ENCODE measurements at regions not wholly inside any gene's neighbourhood (a gene's known extent, or its start where the extent isn't known, plus 50 kb on each side); places are given as distances from the start of the nearest gene placed in this dataset.

GRCh38 chr12:60185060-60185459 lies 589.2 kb downstream of the SLC16A7 start:
- Histone ChIP-seq H3K27ac (no peak overlapping the region), H3K36me3 (no peaks in the 10 kb centered on the region), H3K9me3 (no peaks in the 10 kb centered on the region), H3K27me3 (no peaks in the 10 kb centered on the region), H3K4me1 (no peaks in the 10 kb centered on the region), H3K4me3 (no peak overlapping the region)
- no peak for DNase-seq (ENCODE audit: low spot score in 2 of 2)
- TF ChIP-seq CTCF (IDR thresholded peaks at IDR 0.05) (no peak), POLR2AphosphoS5 (IDR thresholded peaks at IDR 0.05) (no peak), POLR2A (IDR thresholded peaks at IDR 0.05) (no peak)
- intact Hi-C loops (cut with DNase I; ENCODE audit: low total_unique reads), result no loop called here

- no peak overlapping the region for H3K4me3 ChIP-seq
- TF ChIP-seq POLR2A (IDR thresholded peaks at IDR 0.05) (no peak), CTCF (IDR thresholded peaks at IDR 0.05) (no peak), POLR2AphosphoS5 (IDR thresholded peaks at IDR 0.05) (no peak)
- no peaks in the 10 kb centered on the region for H3K27me3 ChIP-seq
- H3K27ac ChIP-seq, result no peak overlapping the region
- H3K9me3 ChIP-seq, result no peaks in the 10 kb centered on the region
- H3K4me1 ChIP-seq, result no peaks in the 10 kb centered on the region
- intact Hi-C loops (cut with DNase I; ENCODE audit: low total_unique reads), result no loop called here
- no peaks in the 10 kb centered on the region for H3K36me3 ChIP-seq
- no peak for DNase-seq (ENCODE audit: low spot score in 2 of 2)
Measured at GRCh38 chr12:60191271-60191670, 595.4 kb downstream of the SLC16A7 start.

- Histone ChIP-seq H3K9me3 (no peaks in the 10 kb centered on the region), H3K27me3 (no peaks in the 10 kb centered on the region), H3K27ac (no peak overlapping the region), H3K4me3 (no peak overlapping the region), H3K36me3 (no peaks in the 10 kb centered on the region), H3K4me1 (no peaks in the 10 kb centered on the region)
- intact Hi-C loops (cut with DNase I; ENCODE audit: low total_unique reads), result no loop called here
- TF ChIP-seq CTCF (IDR thresholded peaks at IDR 0.05) (no peak), POLR2A (IDR thresholded peaks at IDR 0.05) (no peak), POLR2AphosphoS5 (IDR thresholded peaks at IDR 0.05) (no peak)
- DNase-seq (ENCODE audit: low spot score in 2 of 2), result no peak
Measured at GRCh38 chr12:60191676-60192359, 596.0 kb downstream of the SLC16A7 start.

GRCh38 chr12:60194678-60195077 lies 598.8 kb downstream of the SLC16A7 start:
- TF ChIP-seq POLR2AphosphoS5 (IDR thresholded peaks at IDR 0.05) (no peak), POLR2A (IDR thresholded peaks at IDR 0.05) (no peak), CTCF (IDR thresholded peaks at IDR 0.05) (no peak)
- Histone ChIP-seq H3K9me3 (no peaks in the 10 kb centered on the region), H3K4me3 (no peak overlapping the region), H3K27me3 (no peaks in the 10 kb centered on the region), H3K27ac (no peak overlapping the region), H3K36me3 (no peaks in the 10 kb centered on the region), H3K4me1 (no peaks in the 10 kb centered on the region)
- DNase-seq (ENCODE audit: low spot score in 2 of 2), result no peak
- intact Hi-C loops (cut with DNase I; ENCODE audit: low total_unique reads), result no loop called here

GRCh38 chr12:60195483-60195882 lies 599.7 kb downstream of the SLC16A7 start:
- intact Hi-C loops (cut with DNase I; ENCODE audit: low total_unique reads), result no loop called here
- Histone ChIP-seq H3K36me3 (no peaks in the 10 kb centered on the region), H3K9me3 (no peaks in the 10 kb centered on the region), H3K27me3 (no peaks in the 10 kb centered on the region), H3K4me1 (no peaks in the 10 kb centered on the region), H3K4me3 (no peak overlapping the region), H3K27ac (no peak overlapping the region)
- DNase-seq (ENCODE audit: low spot score in 2 of 2), result no peak
- TF ChIP-seq CTCF (IDR thresholded peaks at IDR 0.05) (no peak), POLR2AphosphoS5 (IDR thresholded peaks at IDR 0.05) (no peak), POLR2A (IDR thresholded peaks at IDR 0.05) (no peak)

Data from breast epithelium (tissue), 4 donors.